Medulla oblongata (tissue), 1 donor: ENCODE measurements at regions not wholly inside any gene's neighbourhood (a gene's known extent, or its start where the extent isn't known, plus 50 kb on each side); places are given as distances from the start of the nearest gene placed in this dataset.
A peak's percentile ranks its signal among the peaks of the same experiment; 100 is the strongest.
"Not testable (repeated sequence)": the region's sequence is repeated elsewhere in the genome, so short reads cannot be mapped to it uniquely, and the experiment has no call there.

Source experiments
- DNase-seq: peaks from one replicate; pipeline ENCODE4 v3.0.0-alpha.2; 2015; ENCODE audit errors: extremely low spot score

- DNase-seq = no peak
Measured at GRCh38 chr7:85447004-85447403, 260.1 kb upstream of the SEMA3D start.

DNA sequence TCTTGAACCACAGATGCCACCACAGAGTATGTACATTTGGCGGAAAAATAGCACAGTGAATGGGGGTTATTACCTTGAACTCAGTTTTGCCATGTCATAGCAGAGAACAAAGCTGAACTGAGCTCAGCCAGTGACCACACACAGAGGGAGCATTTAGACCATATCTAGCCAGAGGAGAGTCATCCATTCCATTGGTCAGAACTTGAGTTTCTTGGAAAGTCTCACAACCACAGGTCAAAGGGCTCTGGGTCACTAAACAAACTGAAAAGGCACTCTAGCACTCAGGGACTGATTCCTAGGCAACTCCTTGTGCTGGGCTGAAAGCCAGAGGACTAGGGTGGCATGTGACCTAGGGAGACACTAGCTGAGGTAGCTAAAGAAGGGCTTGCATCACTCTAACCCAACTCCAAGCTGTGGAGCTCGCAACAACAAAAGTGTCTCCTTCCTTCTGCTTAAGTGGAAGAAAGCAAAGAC lies 239.7 kb upstream of the SEMA3D start:
- DNase-seq = peak; percentile 70

- no peak for DNase-seq
Measured at GRCh38 chr7:85424298-85424697, 237.4 kb upstream of the SEMA3D start.

GRCh38 chr7:85423209-85423895 lies 236.5 kb upstream of the SEMA3D start:
- DNase-seq = no peak

DNA sequence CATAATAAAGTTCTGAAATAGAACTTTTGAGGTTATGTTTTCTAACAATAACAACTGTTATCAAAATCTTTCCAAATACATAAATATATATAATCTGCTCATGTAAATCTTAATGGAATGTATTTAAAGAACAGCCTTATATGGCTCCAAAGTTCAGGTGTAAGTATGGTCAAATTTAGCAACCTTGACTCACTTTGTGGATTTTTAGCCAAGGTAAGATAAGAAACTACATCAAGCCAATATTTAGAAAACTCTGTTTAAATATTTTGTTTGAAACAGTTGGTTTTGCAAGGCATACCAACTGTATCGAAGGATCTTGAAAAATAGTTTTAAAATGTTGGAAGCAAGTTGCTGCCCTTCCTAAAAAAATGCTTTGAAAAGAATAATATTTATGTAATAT lies 228.9 kb upstream of the SEMA3D start:
- no peak for DNase-seq

DNA sequence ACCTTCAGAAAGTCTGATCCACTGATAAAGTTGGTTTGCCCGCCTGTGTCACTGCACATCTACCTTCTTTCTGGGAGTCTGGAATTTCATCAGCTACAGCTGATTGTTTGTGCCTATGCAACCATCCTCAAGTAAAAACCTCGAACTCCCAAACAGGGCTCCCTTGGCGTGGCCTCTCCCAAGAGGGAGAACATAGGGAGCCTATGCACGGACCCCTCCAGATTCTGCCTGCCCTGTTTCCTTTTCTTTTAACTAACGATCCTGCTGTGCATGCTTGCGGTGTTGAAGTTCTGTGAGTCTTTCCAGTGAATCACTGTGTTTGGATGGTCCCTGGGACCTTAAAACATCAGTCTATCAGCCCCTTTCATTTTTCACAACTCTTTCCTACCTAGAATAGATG lies 226.9 kb upstream of the SEMA3D start:
- no peak for DNase-seq

DNA sequence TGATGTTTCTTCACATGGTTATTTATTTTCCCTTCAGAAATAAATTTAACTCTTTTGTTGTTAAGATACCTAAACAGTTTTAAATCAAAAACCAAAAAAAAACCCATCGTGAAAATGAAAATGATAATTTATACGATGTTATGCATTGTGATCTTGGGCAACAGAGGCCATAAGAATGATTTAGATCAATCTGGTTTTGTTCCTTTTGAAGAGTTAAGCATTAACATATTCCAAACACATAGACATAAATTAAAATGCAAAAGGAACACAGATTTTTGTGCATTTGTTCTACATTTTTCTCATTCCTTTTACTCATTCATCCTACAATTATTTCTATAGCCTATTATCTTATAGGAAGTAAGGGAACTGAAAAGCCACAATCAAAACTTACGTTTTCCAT lies 226.1 kb upstream of the SEMA3D start:
- DNase-seq = no peak

GRCh38 chr7:85407391-85407790 lies 220.5 kb upstream of the SEMA3D start:
- no peak for DNase-seq

DNA sequence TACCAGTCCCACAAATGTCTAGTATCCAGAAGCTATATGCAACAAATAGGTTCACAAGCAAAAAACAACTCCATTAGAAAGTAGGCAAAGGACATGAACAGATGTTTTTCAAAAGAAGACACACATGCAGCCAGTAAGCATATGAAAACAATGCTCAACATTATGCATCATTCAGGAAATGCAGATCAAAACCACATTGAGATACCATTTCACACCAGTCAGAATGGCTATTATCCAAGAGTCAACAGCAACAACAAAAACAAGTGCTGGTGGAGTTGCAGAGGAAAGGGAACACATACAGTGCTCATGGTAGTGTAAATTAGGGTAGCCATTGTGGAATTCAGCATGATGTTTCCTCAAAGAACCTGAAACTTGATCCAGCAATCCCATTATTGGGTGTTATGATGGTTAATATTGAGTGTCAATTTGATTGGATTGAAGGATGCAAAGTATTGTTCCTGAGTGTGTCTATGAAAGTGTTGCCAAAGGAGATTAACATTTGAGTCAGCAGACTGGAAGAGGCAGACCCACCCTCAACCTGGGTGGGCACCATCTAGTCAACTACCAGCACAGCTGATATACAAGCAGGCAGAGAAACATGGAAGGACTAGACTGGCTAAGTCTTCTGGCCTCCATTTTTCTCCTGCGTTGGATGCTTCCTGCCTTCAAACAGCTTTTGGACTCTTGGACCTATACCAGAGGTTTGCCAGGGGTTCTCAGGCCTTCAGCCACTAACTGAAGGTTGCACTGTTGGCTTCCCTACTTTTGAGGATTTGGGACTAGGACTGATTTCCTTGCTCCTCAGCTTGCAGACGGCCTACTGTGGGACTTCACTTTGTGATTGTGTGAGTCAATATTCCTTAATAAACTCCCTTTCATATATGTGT lies 218.4 kb upstream of the SEMA3D start:
- DNase-seq = no peak

- no peak for DNase-seq
Measured at GRCh38 chr7:85396676-85397075, 209.8 kb upstream of the SEMA3D start.

DNA sequence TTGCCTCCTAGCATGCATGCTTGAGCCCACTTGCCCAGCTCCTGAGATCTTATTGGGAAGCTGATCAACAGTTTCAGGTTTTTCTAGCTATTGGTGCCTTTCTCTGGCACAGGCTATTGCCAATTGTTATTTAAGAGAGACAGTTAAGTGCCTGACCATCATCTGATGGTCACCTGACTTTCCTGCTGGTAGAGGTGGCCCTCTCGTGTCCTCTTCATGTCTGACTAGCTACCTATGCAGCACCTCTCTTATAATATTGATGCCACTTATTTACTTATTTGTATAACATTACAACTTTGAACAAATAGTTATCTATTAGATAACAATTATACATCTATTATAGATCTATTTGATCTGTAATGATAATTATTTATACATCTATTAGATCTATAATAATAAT lies 205.9 kb upstream of the SEMA3D start:
- DNase-seq = no peak

DNA sequence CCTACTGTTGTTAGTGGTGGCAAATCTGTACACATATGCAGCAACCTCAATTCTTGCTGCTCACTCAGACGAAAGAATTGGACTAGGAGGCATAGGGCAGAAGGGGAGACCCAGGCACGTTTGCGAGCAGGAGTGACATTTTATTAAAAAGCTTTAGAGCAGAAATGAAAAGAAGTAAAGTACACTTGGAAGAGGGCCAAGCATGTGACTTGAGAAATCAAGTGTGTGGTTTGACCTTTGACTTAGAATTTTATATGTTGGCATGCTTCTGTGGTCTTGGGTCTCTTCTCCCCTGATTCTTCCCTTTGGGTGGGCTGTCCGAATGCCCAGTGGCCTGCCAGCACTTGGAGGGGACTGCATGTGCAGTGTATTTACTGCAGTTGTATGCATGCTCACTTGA lies 205.5 kb upstream of the SEMA3D start:
- no peak for DNase-seq

DNA sequence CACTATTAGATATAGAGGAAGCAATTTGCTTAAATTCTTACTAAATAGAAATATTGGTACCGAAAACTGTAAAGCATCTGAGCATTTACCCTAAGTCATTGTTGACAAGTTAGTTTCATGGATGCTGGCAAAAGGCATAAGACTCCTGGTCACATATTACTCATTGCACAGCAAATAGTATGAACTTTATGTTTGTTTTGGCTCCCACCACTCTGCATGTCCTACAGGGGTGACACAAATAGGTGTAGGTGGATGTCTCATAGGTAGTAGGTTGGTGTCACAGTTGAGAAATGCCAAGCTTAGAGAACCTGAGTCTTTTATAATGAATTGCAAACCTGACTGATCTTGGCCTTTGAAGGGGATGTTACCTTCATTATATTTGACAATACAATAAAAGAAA lies 199.6 kb upstream of the SEMA3D start:
- DNase-seq = no peak

DNA sequence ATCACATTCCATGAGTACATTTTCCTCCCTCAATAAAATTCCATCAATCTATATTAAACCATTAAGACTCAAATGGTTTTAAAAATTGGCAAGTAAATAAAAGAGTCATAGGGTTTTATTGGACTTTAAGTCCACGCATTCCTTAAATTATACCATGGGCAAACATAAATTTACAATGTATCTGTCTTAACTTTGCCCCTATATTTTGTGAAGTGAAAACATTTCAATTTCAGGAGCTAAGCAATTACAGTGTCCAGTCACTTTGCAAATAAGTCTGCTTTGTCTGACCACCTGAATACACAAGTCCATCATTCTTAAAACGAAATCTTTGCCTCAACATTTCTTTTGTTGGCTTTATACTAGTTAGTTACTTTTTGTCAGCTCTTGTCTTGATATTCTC lies 197.5 kb upstream of the SEMA3D start:
- DNase-seq = no peak

DNA sequence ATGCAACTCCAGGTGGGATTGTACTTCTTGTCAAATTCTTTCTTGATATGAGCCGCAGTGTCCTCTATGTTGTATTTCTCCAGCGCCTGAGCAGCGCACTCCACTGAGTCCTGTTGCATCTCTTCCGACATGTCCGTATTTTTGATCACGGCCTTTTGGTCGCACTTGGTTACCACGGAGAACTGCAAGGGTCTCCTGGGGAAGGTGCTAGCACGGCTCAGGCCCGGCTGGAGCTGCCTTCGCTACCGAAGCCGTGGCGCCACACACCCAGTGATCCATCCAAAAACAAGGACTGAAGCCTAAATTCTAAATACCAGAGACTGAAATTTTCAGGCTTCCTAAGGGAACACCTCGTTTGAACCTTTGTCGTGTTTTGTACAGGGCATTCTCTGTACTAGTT lies 194.4 kb upstream of the SEMA3D start:
- DNase-seq = no peak

GRCh38 chr7:85376589-85376988 lies 189.7 kb upstream of the SEMA3D start:
- no peak for DNase-seq

DNA sequence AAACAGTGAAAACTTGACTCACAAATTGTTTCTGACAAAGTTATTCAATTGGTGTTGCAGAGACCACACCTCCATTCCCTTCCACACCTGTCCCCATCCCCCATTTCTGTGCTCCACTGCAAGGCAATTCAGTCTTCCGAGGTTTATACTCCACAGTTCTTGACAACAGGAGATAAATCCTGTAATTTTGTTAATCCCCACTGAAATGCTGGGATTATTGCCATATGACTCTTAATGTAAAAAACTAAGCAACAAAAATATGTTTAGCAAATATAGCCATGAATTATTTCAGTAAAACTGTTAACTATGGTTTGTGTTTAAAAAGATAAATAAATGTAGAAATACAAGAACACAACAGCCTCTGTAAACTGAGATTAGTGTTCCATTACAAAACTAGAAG lies 170.1 kb upstream of the SEMA3D start:
- no peak for DNase-seq

DNA sequence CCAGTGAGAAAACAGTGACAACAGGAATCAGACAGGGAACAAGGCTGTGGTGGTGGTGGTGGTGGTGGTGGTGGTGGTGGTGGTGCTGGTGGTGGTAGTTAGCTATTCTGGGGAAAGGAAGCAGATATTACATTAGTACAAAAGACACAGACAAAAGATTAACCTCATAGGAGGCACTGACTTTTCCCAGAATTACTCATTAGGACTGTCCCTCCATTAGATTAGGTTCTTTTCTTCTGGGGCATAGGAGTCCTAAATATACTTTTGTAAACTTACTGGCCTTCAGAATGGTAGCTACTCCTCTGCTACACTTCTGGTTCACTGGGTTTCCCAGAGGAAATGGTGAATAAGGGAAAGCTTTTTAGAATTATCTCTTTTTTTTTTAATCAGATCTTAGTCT lies 156.6 kb upstream of the SEMA3D start:
- no peak for DNase-seq

- no peak for DNase-seq
Measured at GRCh38 chr7:85342781-85343180, 155.9 kb upstream of the SEMA3D start.

- no peak for DNase-seq
Measured at GRCh38 chr7:85341973-85342372, 155.1 kb upstream of the SEMA3D start.

DNA sequence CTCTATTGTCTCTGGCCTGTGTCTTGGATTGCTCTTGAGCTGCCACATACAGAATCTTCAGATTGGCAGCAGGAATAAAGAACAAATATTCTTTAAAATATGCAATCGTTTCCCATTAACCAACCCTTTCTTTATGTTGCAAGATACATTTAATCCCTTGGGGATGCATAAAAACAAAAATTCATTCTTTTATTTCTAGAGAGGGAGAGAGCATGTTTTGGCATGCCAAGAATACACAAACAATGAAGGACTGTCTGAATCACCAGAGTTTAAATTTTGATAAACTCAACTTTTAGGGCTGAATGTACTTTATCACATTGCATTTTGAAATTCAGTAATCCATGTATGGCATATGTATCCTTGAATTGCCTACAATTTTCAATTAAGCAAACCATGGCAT lies 154.3 kb upstream of the SEMA3D start:
- DNase-seq = no peak

GRCh38 chr7:85336086-85336485 lies 149.2 kb upstream of the SEMA3D start:
- no peak for DNase-seq

GRCh38 chr7:85335113-85335512 lies 148.3 kb upstream of the SEMA3D start:
- not testable (repeated sequence) for DNase-seq
